B cell (primary cell): ENCODE measurements at regions not wholly inside any gene's neighbourhood (a gene's known extent, or its start where the extent isn't known, plus 50 kb on each side); places are given as distances from the start of the nearest gene placed in this dataset.

Source experiments
- ATAC-seq: fragments of 200-7000 bp; cut with Tn5 transposase; one replicate; pipeline ENCODE4 v1.10.0; 2021; ENCODE audit warnings: low read depth, mild to moderate bottlenecking, moderate number of reproducible peaks, moderate library complexity
- CTCF ChIA-PET: fragments of 350-600 bp; sonication (Branson Sonifier 250); formaldehyde crosslinking; loops from one replicate; lab custom pipeline; 2021; ENCODE audit warnings: antibody characterized with exemption, inconsistent platforms; lab: Charles Lee
- POLR2A ChIA-PET: fragments of 350-600 bp; sonication (Branson Sonifier 250); formaldehyde crosslinking; loops from one replicate; lab custom pipeline; 2021; ENCODE audit warnings: antibody characterized with exemption; lab: Charles Lee
- DNase-seq: peaks from one replicate; pipeline ENCODE4 v3.0.0; 2013
- H2AFZ ChIP-seq: 2 replicates; pipeline ENCODE4 v1.6.1; 2012; ENCODE audit warnings: mild to moderate bottlenecking, low read depth, low read length; ENCODE audit not compliant: insufficient read depth, poor library complexity, severe bottlenecking
- H3K27ac ChIP-seq, 2 donors: 1 replicate in 1 of 2; 2 replicates in 1 of 2; pipeline ENCODE4 v1.5.1; 2012 to 2013; ENCODE audit warnings: low read length in 2 of 2, mild to moderate bottlenecking in 2 of 2, moderate library complexity in 1 of 2
- H3K27me3 ChIP-seq, 4 experiments: fragments of 200-600 bp in 1 of 4; sonication (generic) in 1 of 4; replicated peaks in 1 of 4; 1 replicate in 2 of 4; 2 replicates in 2 of 4; pipeline versions ENCODE4 v1.6.1 to v1.7.0; 2013 to 2016; ENCODE audit warnings: low read length in 3 of 4, mild to moderate bottlenecking in 2 of 4, mixed read lengths in 1 of 4, moderate library complexity in 1 of 4; ENCODE audit not compliant: insufficient read depth in 4 of 4, control insufficient read depth in 3 of 4; ENCODE audit errors: control extremely low read depth in 1 of 4
- H3K36me3 ChIP-seq, 2 experiments: replicated peaks in 1 of 2; 1 replicate in 1 of 2; 2 replicates in 1 of 2; pipeline versions ENCODE4 v1.6.1 to v1.7.1; 2013; ENCODE audit warnings: low read length in 1 of 2; ENCODE audit not compliant: insufficient read depth in 2 of 2, control insufficient read depth in 1 of 2; ENCODE audit errors: control extremely low read depth in 1 of 2, extremely low read depth in 1 of 2
- H3K4me1 ChIP-seq, 2 donors: fragments of 200-600 bp in 1 of 2; sonication (generic) in 1 of 2; 1 replicate in 1 of 2; 2 replicates in 1 of 2; pipeline versions ENCODE4 v1.5.1 to v1.6.1; 2013 to 2017; ENCODE audit warnings: low read length in 2 of 2; ENCODE audit not compliant: control insufficient read depth in 2 of 2, insufficient read depth in 2 of 2
- H3K4me2 ChIP-seq: replicated peaks from 2 replicates; pipeline ENCODE3; 2012; ENCODE audit warnings: mild to moderate bottlenecking, low read depth, low read length; ENCODE audit not compliant: poor library complexity, severe bottlenecking
- H3K4me3 ChIP-seq, 5 experiments: fragments of 200-600 bp in 1 of 5; sonication (generic) in 1 of 5; 1 replicate in 3 of 5; 2 replicates in 2 of 5; pipeline versions ENCODE4 v1.5.1 to v1.7.0; 2011 to 2016; ENCODE audit warnings: low read length in 4 of 5, mild to moderate bottlenecking in 4 of 5, low read depth in 2 of 5, control low read depth in 1 of 5, moderate library complexity in 1 of 5; ENCODE audit not compliant: insufficient read depth in 1 of 5; ENCODE audit errors: control extremely low read depth in 1 of 5, extremely low read depth in 1 of 5
- H3K79me2 ChIP-seq: fragments of 200-600 bp; sonication (generic); one replicate; pipeline ENCODE4 v1.6.0; 2016; ENCODE audit warnings: low read length; ENCODE audit not compliant: control insufficient read depth, insufficient read depth
- H3K9ac ChIP-seq: fragments of 200-600 bp; sonication (generic); 2 replicates; pipeline ENCODE4 v1.6.1; 2017; ENCODE audit warnings: mild to moderate bottlenecking, low read length, moderate library complexity
- H3K9me3 ChIP-seq, 3 donors: one replicate each; pipeline versions ENCODE4 v1.6.1 to v1.7.1; 2013; ENCODE audit warnings: low read length in 2 of 3; ENCODE audit not compliant: control insufficient read depth in 2 of 3, insufficient read depth in 1 of 3; ENCODE audit errors: control extremely low read depth in 1 of 3
- H4K20me1 ChIP-seq: 2 replicates; pipeline ENCODE4 v1.6.0; 2012; ENCODE audit warnings: mild to moderate bottlenecking, low read length; ENCODE audit not compliant: insufficient read depth, control insufficient read depth, poor library complexity, severe bottlenecking
- H3K27ac Mint-ChIP-seq: one replicate; pipeline ENCODE4 v1.8.0; 2021; ENCODE audit warnings: mixed read lengths
- H3K27me3 Mint-ChIP-seq: one replicate; pipeline ENCODE4 v1.8.0; 2021; ENCODE audit warnings: mixed read lengths
- H3K4me1 Mint-ChIP-seq: one replicate; pipeline ENCODE4 v1.8.0; 2021; ENCODE audit warnings: mixed read lengths
- H3K4me3 Mint-ChIP-seq: one replicate; pipeline ENCODE4 v1.8.0; 2021; ENCODE audit warnings: mixed read lengths
- H3K9me3 Mint-ChIP-seq: one replicate; pipeline ENCODE4 v1.8.0; 2022; ENCODE audit warnings: mixed read lengths; ENCODE audit not compliant: insufficient read depth
- EZH2 ChIP-seq: IDR thresholded peaks from 2 replicates; pipeline ENCODE4 v1.6.1; 2012; ENCODE audit warnings: borderline replicate concordance, low read depth, mild to moderate bottlenecking, moderate library complexity, low read length; ENCODE audit not compliant: insufficient read depth, poor library complexity, severe bottlenecking
- WGBS: methylation state at CpG from one replicate; pipeline ENCODE4 v1.1.5; 2013; ENCODE audit warnings: missing lambda C conversion rate; ENCODE audit not compliant: insufficient coverage; 5-methylcytosine and 5-hydroxymethylcytosine counted together
- intact Hi-C: fragments of 100-400 bp; cut with micrococcal nuclease; formaldehyde crosslinking; loops from one replicate; pipeline ENCODE4 v1.10.0; 2022
- TF ChIP-seq, protein P1 (sequence below): fragments of 200-600 bp; IDR thresholded peaks from one replicate; pipeline ENCODE4 v1.8.0; 2022; ENCODE audit warnings: antibody characterized with exemption, mild to moderate bottlenecking

DNA sequence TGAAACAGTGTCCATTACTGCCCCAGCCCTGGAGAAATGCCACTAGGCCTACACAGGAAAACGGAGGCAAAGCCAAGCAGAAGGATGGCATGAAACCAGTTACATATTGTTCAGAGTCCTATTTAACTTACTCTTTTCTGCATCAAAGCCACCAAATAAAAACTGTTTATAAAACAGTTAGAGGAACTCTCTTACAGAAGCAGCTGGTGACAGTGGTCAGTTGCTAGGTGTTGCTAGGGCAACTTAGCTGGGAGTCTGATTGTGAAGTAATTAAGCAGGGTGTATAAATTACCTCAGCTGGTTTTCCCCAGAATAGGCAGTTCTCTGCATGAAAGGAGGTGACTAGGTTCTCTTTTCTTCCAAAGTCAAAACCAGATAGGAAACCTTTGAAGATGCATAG is 115.6 kb upstream of the ZBED5 start:
- POLR2A ChIA-PET: no interaction called here

DNA sequence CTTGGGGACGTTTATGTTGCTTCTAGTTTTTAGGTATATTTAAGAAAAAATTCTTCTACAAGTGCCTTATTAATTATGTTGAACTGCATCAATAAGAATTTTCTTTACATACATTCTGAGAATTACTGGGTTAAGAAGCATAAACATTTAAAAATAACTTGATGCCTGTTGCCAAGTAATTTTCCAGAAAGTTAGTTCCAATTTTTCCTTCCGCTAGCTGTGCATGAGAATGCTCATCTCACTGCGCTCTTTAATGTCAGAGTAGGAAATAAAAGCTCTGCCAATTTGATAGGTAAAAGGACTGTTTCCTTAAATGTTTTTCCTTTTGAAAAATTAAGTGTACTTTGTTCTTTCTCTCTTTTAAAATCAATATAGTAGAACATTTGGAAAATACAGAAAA is 113.1 kb upstream of the ZBED5 start:
- H3K9me3 Mint-ChIP-seq: no peaks in the 10 kb centered on the region
- Histone ChIP-seq H3K27ac (no peak overlapping the region), H3K4me2 (no peak overlapping the region), H3K36me3 (no peaks in the 10 kb centered on the region), H3K27me3 (no peaks in the 10 kb centered on the region), H4K20me1 (no peaks in the 10 kb centered on the region), H3K9ac (no peak overlapping the region), H3K9me3 (no peaks in the 10 kb centered on the region), H2AFZ (no peak overlapping the region), H3K79me2 (no peaks in the 10 kb centered on the region), H3K4me1 (peaks cover 8% of the 10 kb centered on the region in 2 donors), H3K4me3 (no peak overlapping the region)
- TF ChIP-seq, protein P1, sequence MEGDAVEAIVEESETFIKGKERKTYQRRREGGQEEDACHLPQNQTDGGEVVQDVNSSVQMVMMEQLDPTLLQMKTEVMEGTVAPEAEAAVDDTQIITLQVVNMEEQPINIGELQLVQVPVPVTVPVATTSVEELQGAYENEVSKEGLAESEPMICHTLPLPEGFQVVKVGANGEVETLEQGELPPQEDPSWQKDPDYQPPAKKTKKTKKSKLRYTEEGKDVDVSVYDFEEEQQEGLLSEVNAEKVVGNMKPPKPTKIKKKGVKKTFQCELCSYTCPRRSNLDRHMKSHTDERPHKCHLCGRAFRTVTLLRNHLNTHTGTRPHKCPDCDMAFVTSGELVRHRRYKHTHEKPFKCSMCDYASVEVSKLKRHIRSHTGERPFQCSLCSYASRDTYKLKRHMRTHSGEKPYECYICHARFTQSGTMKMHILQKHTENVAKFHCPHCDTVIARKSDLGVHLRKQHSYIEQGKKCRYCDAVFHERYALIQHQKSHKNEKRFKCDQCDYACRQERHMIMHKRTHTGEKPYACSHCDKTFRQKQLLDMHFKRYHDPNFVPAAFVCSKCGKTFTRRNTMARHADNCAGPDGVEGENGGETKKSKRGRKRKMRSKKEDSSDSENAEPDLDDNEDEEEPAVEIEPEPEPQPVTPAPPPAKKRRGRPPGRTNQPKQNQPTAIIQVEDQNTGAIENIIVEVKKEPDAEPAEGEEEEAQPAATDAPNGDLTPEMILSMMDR: no peak
- TF ChIP-seq EZH2: no peak
- H3K4me3 Mint-ChIP-seq: no peak overlapping the region
- intact Hi-C loops: no loop called here
- CTCF ChIA-PET: no interaction called here
- peaks cover 1% of the 10 kb centered on the region for H3K27me3 Mint-ChIP-seq
- H3K27ac Mint-ChIP-seq: no peak overlapping the region
- WGBS: 80% methylated on average over 1 of the region's 3 CpGs
- no peak for DNase-seq
- POLR2A ChIA-PET: no interaction called here
- H3K4me1 Mint-ChIP-seq: peaks cover 13% of the 10 kb centered on the region
- ATAC-seq: no peak

More for the DNA sequence above, 115.6 kb upstream of the ZBED5 start:
- Histone ChIP-seq H3K9me3 (no peaks in the 10 kb centered on the region), H2AFZ (no peak overlapping the region), H3K9ac (no peak overlapping the region), H3K27ac (no peak overlapping the region), H3K4me2 (no peak overlapping the region), H3K4me3 (no peak overlapping the region), H3K4me1 (peaks cover 30 to 32% of the 10 kb centered on the region in 2 donors), H3K27me3 (no peaks in the 10 kb centered on the region), H4K20me1 (no peaks in the 10 kb centered on the region), H3K36me3 (no peaks in the 10 kb centered on the region), H3K79me2 (no peaks in the 10 kb centered on the region)
- intact Hi-C loops: no loop called here
- Mint-ChIP-seq H3K4me1 (peaks cover 37% of the 10 kb centered on the region), H3K27ac (no peak overlapping the region), H3K4me3 (no peak overlapping the region), H3K9me3 (no peaks in the 10 kb centered on the region), H3K27me3 (no peaks in the 10 kb centered on the region)
- ATAC-seq (no peak), DNase-seq (no peak)
- WGBS: no CpG with 5 or more reads among the region's 1 CpG
- CTCF ChIA-PET: interaction anchor here (1.0 kb wide), 1 partner anchor 48 kb away, joined by 3 read pairs; no protein-coding TSS in a partner anchor
- no peak for TF ChIP-seq EZH2
- TF ChIP-seq, protein P1: no peak
